Body of pancreas (tissue), 4 donors: ENCODE measurements at regions not wholly inside any gene's neighbourhood (a gene's known extent, or its start where the extent isn't known, plus 50 kb on each side); places are given as distances from the start of the nearest gene placed in this dataset.

Experiments
- POLR2A ChIP-seq, 3 donors: fragments of 450-650 bp; IDR thresholded peaks; one replicate each; pipeline ENCODE4 v1.6.1; 2016; ENCODE audit warnings: antibody characterized with exemption in 3 of 3, mild to moderate bottlenecking in 2 of 3
- TF ChIP-seq, protein P1 (sequence below), 7 experiments: fragments of 450-650 bp in 4 of 7; fragments of 200-600 bp in 3 of 7; sonication (generic) in 3 of 7; IDR thresholded peaks; one replicate each; pipeline ENCODE4 v1.5.1; 2016 to 2019; ENCODE audit warnings: antibody characterized with exemption in 7 of 7

GRCh38 chrX:2561456-2561855 lies 60.7 kb upstream of the DHRSX start:
- TF ChIP-seq, protein P1, sequence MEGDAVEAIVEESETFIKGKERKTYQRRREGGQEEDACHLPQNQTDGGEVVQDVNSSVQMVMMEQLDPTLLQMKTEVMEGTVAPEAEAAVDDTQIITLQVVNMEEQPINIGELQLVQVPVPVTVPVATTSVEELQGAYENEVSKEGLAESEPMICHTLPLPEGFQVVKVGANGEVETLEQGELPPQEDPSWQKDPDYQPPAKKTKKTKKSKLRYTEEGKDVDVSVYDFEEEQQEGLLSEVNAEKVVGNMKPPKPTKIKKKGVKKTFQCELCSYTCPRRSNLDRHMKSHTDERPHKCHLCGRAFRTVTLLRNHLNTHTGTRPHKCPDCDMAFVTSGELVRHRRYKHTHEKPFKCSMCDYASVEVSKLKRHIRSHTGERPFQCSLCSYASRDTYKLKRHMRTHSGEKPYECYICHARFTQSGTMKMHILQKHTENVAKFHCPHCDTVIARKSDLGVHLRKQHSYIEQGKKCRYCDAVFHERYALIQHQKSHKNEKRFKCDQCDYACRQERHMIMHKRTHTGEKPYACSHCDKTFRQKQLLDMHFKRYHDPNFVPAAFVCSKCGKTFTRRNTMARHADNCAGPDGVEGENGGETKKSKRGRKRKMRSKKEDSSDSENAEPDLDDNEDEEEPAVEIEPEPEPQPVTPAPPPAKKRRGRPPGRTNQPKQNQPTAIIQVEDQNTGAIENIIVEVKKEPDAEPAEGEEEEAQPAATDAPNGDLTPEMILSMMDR (IDR thresholded peaks at IDR 0.05): no peak
- TF ChIP-seq POLR2A (IDR thresholded peaks at IDR 0.05): no peak
